SK-N-SH treated with all-trans-retinoic acid at 6 μM for 48 hours (cell line): ENCODE measurements at regions not wholly inside any gene's neighbourhood (a gene's known extent, or its start where the extent isn't known, plus 50 kb on each side); places are given as distances from the start of the nearest gene placed in this dataset.

ENCODE experiments used
- ATAC-seq: fragments of 200-7000 bp; cut with Tn5 transposase; 3 replicates; pipeline ENCODE4 v1.9.1; 2020; ENCODE audit warnings: mild to moderate bottlenecking, moderate library complexity
- ARNTL ChIP-seq: fragments of 450-650 bp; formaldehyde crosslinking; IDR thresholded peaks from 2 replicates; pipeline ENCODE4 v1.5.0; 2020; ENCODE audit warnings: low read depth, mild to moderate bottlenecking, moderate library complexity, borderline replicate concordance
- BACH2 ChIP-seq: fragments of 250-450 bp; sonication (Bioruptor Pico); IDR thresholded peaks from 2 replicates; pipeline ENCODE4 v1.9.0; 2021; ENCODE audit warnings: mild to moderate bottlenecking, borderline replicate concordance
- CREB5 ChIP-seq: fragments of 250-450 bp; sonication (Bioruptor Pico); IDR thresholded peaks from 2 replicates; pipeline ENCODE4 v1.5.1; 2020; ENCODE audit warnings: low read depth, mild to moderate bottlenecking, moderate library complexity
- CSDC2 ChIP-seq: fragments of 250-450 bp; sonication (Bioruptor Pico); IDR thresholded peaks from 2 replicates; pipeline ENCODE4 v1.5.0; 2020; ENCODE audit warnings: mild to moderate bottlenecking, moderate library complexity
- ESRRG ChIP-seq: fragments of 250-450 bp; sonication (Bioruptor Pico); IDR thresholded peaks from 2 replicates; pipeline ENCODE4 v1.6.1; 2021; ENCODE audit warnings: mild to moderate bottlenecking
- GLIS3 ChIP-seq: fragments of 250-450 bp; sonication (Bioruptor Pico); IDR thresholded peaks from 2 replicates; pipeline ENCODE4 v1.5.0; 2020; ENCODE audit warnings: mild to moderate bottlenecking, moderate library complexity
- ISL1 ChIP-seq: fragments of 250-450 bp; sonication (Bioruptor Pico); IDR thresholded peaks from 2 replicates; pipeline ENCODE4 v2.1.2; 2022; ENCODE audit warnings: mild to moderate bottlenecking, moderate library complexity
- OSR1 ChIP-seq: fragments of 250-450 bp; sonication (Bioruptor Pico); IDR thresholded peaks from 2 replicates; pipeline ENCODE4 v1.8.0; 2022; ENCODE audit warnings: moderate library complexity, mild to moderate bottlenecking, inconsistent platforms
- PPARA ChIP-seq: fragments of 250-450 bp; sonication (Bioruptor Pico); IDR thresholded peaks from 2 replicates; pipeline ENCODE4 v1.5.0; 2020; ENCODE audit warnings: mild to moderate bottlenecking, borderline replicate concordance
- RARB ChIP-seq: fragments of 250-450 bp; sonication (Bioruptor Pico); IDR thresholded peaks from 2 replicates; pipeline ENCODE4 v1.8.0; 2021; ENCODE audit warnings: mild to moderate bottlenecking, moderate library complexity
- SNAI2 ChIP-seq: fragments of 250-450 bp; sonication (Bioruptor Pico); IDR thresholded peaks from 2 replicates; pipeline ENCODE4 v1.5.0; 2020; ENCODE audit warnings: mild to moderate bottlenecking, moderate library complexity
- TOX ChIP-seq: fragments of 250-450 bp; sonication (Bioruptor Pico); IDR thresholded peaks from 2 replicates; pipeline ENCODE4 v1.8.0; 2021; ENCODE audit warnings: mild to moderate bottlenecking, moderate library complexity, borderline replicate concordance
- TSHZ2 ChIP-seq: fragments of 250-450 bp; sonication (Bioruptor Pico); IDR thresholded peaks from 2 replicates; pipeline ENCODE4 v1.5.0; 2020; ENCODE audit warnings: mild to moderate bottlenecking, moderate library complexity
- ZC3H10 ChIP-seq: fragments of 250-450 bp; sonication (Bioruptor Pico); IDR thresholded peaks from 2 replicates; pipeline ENCODE4 v1.5.1; 2021; ENCODE audit warnings: mild to moderate bottlenecking, moderate library complexity
- ZFP3 ChIP-seq: fragments of 250-450 bp; sonication (Bioruptor Pico); IDR thresholded peaks from 2 replicates; pipeline ENCODE4 v1.5.0; 2020; ENCODE audit warnings: mild to moderate bottlenecking, moderate library complexity
- ZFP30 ChIP-seq: fragments of 450-650 bp; formaldehyde crosslinking; IDR thresholded peaks from 2 replicates; pipeline ENCODE4 v1.5.0; 2022; ENCODE audit warnings: mild to moderate bottlenecking, moderate library complexity
- ZNF565 ChIP-seq: fragments of 450-650 bp; formaldehyde crosslinking; conservative IDR thresholded peaks from 2 replicates; pipeline ENCODE4 v1.5.0; 2020; ENCODE audit warnings: low read depth, mild to moderate bottlenecking, moderate library complexity
- ZNF70 ChIP-seq: fragments of 450-650 bp; formaldehyde crosslinking; IDR thresholded peaks from 2 replicates; pipeline ENCODE4 v1.5.0; 2020; ENCODE audit warnings: mild to moderate bottlenecking, moderate library complexity
- ZNF8 ChIP-seq: fragments of 450-650 bp; formaldehyde crosslinking; IDR thresholded peaks from 2 replicates; pipeline ENCODE4 v1.5.0; 2020; ENCODE audit warnings: mild to moderate bottlenecking, moderate library complexity
- TF ChIP-seq, protein P1 (sequence below): fragments of 250-450 bp; sonication (Bioruptor Pico); IDR thresholded peaks from 2 replicates; pipeline ENCODE4 v1.5.1; 2021; ENCODE audit warnings: mild to moderate bottlenecking, moderate library complexity
- TF ChIP-seq, protein P2 (sequence below): fragments of 250-450 bp; sonication (Bioruptor Pico); IDR thresholded peaks from 2 replicates; pipeline ENCODE4 v1.8.0; 2021; ENCODE audit warnings: low read depth, mild to moderate bottlenecking, moderate library complexity, borderline replicate concordance

GRCh38 chr9:79778581-79778980 lies 206.8 kb downstream of the TLE4 start:
- ATAC-seq = no peak
- TF ChIP-seq ZFP30 (CRISPR knock-in tag) (no peak), TSHZ2 (CRISPR knock-in tag) (no peak), RARB (CRISPR knock-in tag) (no peak), ISL1 (CRISPR knock-in tag) (no peak), PPARA (CRISPR knock-in tag) (no peak), ZFP3 (no peak), SNAI2 (CRISPR knock-in tag) (no peak), ZNF70 (CRISPR knock-in tag) (no peak), ZNF565 (CRISPR knock-in tag) (no peak), GLIS3 (CRISPR knock-in tag) (no peak), BACH2 (no peak), ZNF8 (CRISPR knock-in tag) (no peak), ARNTL (CRISPR knock-in tag) (no peak), OSR1 (no peak), CREB5 (CRISPR knock-in tag) (no peak), ESRRG (CRISPR knock-in tag) (no peak), ZC3H10 (no peak), TOX (CRISPR knock-in tag) (no peak)
- TF ChIP-seq, protein P1, sequence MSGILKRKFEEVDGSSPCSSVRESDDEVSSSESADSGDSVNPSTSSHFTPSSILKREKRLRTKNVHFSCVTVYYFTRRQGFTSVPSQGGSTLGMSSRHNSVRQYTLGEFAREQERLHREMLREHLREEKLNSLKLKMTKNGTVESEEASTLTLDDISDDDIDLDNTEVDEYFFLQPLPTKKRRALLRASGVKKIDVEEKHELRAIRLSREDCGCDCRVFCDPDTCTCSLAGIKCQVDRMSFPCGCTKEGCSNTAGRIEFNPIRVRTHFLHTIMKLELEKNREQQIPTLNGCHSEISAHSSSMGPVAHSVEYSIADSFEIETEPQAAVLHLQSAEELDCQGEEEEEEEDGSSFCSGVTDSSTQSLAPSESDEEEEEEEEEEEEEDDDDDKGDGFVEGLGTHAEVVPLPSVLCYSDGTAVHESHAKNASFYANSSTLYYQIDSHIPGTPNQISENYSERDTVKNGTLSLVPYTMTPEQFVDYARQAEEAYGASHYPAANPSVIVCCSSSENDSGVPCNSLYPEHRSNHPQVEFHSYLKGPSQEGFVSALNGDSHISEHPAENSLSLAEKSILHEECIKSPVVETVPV (CRISPR knock-in tag) = no peak
- TF ChIP-seq, protein P2, sequence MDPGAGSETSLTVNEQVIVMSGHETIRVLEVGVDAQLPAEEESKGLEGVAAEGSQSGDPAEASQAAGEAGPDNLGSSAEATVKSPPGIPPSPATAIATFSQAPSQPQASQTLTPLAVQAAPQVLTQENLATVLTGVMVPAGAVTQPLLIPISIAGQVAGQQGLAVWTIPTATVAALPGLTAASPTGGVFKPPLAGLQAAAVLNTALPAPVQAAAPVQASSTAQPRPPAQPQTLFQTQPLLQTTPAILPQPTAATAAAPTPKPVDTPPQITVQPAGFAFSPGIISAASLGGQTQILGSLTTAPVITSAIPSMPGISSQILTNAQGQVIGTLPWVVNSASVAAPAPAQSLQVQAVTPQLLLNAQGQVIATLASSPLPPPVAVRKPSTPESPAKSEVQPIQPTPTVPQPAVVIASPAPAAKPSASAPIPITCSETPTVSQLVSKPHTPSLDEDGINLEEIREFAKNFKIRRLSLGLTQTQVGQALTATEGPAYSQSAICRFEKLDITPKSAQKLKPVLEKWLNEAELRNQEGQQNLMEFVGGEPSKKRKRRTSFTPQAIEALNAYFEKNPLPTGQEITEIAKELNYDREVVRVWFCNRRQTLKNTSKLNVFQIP = no peak

DNA sequence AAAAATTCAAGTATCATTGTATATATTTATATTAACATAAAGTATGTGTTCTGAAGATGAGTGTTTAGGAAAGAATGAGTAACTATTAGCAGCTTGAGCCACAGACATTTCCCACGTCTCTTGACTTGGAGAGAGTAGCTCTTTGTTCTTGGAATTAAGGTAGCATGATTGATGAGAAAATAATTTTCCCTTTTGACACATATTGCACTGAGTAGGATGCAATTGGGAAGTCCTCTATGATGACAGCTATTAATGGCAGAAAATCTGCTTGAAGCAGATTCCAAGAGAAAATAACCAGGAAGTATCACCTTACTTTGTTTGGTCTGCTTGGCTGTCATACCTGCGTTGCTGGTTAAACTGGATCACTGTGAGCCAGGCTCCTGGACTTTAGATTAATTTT lies 204.8 kb downstream of the TLE4 start:
- TF ChIP-seq TSHZ2 (CRISPR knock-in tag) (no peak), RARB (CRISPR knock-in tag) (no peak), CSDC2 (CRISPR knock-in tag) (no peak), TOX (CRISPR knock-in tag) (no peak), ESRRG (CRISPR knock-in tag) (no peak), SNAI2 (CRISPR knock-in tag) (no peak), PPARA (CRISPR knock-in tag) (no peak), ZNF70 (CRISPR knock-in tag) (no peak), ISL1 (CRISPR knock-in tag) (no peak), ZNF8 (CRISPR knock-in tag) (no peak), ZNF565 (CRISPR knock-in tag) (no peak)
- TF ChIP-seq, protein P2 = no peak
- TF ChIP-seq, protein P1 (CRISPR knock-in tag) = no peak
- no peak for ATAC-seq
